GM19240 (cell line): ENCODE measurements at regions not wholly inside any gene's neighbourhood (a gene's known extent, or its start where the extent isn't known, plus 50 kb on each side); places are given as distances from the start of the nearest gene placed in this dataset.
A peak's percentile ranks its signal among the peaks of the same experiment; 100 is the strongest.

ENCODE experiments used
- DNase-seq: peaks from one replicate; pipeline ENCODE4 v3.0.0; 2011; ENCODE audit warnings: low spot score; ENCODE audit not compliant: insufficient read length

DNA sequence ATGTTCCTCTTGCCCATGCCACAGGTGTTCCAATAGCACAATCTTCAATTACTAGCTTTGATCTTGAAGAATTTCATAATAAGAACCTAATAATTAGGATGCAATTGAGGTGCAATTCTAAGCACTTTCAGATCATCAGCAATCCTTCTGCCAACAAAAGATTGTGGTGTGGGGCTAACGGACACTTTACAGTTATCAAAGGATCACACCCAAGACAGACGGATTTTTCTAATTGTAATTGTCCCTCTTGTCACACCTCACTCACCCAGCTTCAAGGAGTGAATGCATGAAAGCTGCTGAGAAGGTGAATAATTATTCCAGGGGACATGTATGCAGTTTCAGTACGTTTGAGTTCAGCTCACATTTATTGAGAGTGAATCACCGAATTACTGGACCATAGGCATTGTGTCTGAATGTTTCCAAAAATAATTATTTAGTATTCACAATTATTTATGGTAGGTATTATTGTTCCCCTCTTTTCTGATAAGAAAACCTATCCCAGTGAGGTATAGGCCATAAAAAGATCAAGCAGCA is 438.5 kb upstream of the TRIB2 start:
- no peak for DNase-seq

DNA sequence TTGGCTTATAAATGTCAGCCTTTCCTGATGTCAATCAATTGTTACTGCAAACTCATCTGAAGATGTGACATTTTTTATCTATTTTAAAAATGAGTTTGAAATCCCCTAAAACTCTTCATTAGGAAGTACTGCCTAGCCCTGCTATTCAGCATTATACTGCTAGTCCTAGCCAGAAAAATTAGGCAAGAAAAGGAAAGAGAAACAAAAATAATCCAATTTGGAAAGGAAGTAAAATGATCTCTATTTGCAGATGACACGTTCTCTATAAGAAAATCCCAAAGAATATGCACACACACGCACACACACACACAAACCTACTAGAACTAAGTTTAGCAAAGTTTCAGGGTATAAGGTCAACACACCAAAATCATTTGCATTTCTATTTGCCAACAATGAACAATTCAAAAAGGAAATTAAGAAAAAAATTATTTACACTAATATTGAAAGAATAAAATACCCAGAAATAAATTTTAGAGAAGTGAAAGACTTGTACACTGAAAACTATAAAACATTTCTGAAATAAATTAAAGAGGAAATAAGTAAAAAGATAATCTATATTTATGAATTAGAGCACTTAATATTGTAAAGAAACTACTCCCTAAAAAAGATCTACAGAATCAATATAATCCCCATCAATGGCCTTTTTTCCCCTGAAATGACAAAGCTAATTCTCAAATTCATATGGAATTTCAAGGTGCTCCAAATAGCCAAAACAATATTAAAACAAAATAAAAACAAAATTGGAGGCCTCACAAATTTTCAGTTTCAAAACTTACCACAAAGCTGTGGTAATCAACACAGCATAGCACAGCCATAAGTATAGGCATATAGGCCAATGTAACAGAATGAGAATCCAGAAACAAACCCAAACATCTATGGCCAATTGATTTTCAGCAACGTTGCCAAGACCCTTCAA is 433.7 kb upstream of the TRIB2 start:
- DNase-seq = no peak

DNA sequence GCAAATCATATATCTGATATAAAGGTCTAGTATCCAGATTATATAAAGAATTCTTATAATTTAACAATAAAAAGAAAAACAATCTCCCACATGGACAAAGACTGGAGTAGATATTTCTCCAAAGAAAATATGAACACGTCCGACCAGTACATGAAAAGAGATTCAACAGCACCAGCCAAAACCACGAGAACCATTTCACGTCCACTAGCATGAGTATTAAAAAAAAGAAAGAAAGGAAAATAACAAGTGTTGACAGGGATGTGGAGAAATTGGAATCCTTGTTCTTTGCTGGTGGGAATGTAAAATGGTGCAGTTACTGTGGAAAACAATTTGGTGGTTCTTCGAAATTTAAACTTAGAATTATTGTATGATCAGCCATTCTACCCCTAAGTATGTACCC is 432.7 kb upstream of the TRIB2 start:
- DNase-seq = no peak

DNA sequence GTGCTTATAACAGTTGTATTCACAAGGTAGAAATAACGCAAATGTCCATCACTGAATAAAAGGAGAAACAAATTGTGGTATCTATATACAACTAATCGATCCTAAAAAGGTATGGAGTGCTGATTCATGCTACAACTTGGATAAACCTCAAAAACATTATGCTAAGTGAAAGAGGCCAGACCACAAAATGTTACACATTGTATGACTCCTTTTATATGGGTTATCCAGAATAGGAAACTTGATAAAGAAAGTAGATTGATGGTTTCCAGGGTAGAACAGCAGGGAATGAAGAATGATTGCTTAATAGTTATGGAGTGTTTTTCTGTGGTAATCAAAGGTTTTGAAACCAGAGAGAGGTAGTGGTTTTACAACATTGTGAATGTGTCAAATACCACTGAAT is 432.2 kb upstream of the TRIB2 start:
- no peak for DNase-seq

DNA sequence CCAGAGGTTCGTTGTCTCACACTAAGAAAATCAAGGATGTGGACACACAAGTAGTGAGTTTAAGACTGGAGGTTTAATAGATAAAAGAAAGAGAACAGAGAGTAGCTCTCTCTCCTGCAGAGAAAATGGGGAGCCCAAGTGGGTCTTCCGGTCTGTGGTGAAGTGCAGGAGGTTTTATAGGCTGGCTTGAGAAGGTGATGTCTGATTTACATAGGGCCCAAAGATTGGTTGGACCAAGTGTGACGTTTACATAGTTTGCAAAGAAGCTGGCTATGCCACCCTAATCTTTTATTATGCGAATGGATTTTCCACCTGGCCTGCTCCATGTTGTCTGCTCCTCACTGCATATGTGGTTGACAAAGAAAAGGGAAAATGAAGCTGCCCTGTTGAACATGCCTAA is 430.4 kb upstream of the TRIB2 start:
- DNase-seq = no peak

DNA sequence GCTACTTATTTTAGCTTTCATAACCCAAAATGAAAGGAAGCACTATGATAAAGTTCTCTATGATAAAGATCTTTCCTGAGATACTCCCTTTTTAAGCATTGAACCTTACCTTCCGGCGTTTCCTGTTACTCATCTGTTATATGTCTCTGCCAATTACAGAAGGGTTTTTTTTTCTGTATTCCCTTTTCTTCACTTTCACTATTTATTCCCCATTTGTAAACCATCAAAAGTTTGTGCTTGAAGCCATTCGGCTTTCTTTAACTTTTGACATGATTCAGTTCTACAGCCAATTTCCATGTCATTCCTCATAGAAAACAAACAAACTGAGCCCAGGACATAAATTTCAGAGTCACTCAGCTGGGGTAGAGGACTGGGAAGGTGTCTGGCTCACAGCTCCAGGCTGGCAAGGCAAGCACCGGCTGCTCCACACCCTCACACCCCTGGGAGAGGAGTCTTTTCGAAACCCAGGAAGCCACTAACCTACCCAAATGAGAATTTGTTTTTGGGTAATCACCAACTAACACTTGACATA is 429.4 kb upstream of the TRIB2 start:
- no peak for DNase-seq

DNA sequence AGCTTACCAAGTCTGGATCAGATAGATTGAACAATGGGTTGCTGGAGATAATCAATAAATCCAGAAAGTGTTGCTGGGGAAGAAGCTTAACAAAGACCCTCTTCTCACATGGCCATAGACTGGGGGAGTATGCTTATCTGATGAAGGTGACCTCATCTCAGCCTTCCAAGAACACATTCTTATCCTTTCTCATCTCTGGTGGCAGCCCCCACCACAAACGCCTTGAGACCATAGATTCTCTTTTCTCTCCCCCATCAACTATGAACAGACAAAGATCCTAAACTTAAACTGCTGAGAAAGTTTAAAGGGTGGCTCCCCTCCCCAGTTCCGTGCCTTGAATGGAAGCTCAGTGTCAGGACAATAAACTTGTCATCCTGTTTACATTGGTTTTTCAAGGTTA is 428.7 kb upstream of the TRIB2 start:
- DNase-seq = no peak

DNA sequence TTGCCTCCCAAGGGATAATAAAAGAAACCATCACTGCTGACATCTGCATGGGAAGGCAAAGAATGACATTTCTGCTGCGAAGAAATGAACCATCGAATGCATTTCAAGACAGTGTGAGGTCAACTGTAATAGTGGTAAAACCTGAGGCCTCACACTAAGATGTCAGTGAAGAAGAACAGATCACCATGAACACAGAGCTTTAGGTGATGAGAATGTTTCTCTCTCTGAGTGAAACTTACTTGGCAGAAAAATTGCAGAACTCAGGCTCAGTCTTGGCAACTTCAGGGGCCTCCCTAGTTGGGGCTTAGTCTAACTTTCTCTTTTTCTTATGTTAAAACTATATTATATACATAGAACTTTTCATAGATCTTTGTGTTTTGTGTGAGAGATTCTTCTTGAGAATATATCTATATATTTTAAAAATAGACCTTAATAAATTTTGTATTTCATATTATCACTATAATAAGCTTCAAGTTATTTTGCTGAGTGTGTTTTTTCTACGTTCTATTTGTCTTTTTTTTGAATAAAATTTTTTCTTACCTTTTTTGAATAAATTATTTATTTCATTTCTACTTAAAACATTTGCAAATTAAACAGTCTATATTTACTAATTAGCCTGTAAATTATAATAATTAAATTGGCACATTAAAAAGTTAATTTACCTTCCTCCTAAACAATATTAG is 427.5 kb upstream of the TRIB2 start:
- no peak for DNase-seq

DNA sequence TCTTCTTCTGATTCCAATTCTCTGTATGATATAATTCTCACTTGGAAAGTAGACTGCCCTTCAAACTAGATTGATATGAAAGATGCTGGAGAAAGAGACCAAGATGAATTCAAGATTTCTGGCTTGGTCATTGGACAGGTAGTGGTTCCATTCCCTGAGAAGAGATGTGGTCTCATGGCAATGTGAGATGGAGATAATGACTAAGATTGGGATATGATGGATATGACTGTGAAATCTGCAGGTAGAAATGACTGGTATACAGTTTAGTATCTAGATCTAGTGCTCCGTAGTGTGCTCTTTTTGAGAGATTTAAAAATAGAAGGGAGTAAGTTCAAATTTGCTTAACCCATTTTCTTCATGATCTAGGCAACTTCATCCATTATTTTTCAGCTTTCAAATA is 425.4 kb upstream of the TRIB2 start:
- no peak for DNase-seq

DNA sequence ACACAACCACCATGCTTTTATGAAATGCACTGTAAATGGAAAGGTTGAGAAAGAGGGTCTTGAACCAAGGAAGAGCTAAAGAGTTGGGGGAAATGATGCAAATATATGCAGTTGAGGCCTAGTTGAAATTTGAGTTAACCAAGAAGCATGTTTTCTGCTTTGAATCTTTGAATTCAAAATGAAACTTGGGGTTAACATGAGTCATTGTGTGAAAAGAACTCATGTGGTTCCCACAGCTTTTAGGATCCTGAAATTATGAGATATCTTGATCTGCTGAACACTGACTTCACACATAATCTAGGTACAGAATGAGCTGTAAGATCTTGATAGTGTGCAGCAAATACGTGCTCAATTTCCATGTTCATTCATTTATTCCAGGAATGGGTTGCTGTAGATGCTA is 422.9 kb upstream of the TRIB2 start:
- peak; percentile 35 for DNase-seq

DNA sequence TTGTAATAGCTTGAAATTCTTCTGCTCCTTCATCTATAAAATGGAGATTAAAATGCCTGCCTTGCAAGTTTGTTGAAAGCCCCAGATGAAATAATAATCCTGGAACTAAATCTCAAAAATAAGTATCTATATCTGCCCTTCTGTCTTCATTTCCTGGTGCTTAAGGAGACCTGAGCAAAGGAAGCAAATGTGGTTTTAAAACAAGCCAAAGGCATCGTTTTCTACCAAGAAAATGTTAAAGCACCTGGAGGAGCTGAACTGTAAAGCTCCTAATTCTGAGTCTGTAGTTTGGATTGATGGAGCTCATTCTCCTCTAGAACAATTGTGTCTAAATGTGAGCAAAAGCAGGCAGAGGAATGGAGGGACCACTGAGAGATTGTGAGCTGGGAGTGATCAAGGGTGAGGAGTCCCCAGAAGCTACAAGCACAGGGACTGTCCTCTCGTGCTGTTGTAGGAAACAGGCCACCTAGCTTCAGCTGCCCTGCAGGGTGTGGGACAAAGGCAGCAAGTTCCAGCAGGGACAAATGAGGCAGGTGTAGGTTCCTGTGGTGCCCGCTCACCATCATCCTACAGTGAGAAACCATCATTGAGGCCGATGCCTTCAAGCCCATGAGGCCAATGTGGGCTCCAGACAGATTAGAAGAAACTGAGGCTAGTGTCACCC is 420.7 kb upstream of the TRIB2 start:
- DNase-seq = no peak

DNA sequence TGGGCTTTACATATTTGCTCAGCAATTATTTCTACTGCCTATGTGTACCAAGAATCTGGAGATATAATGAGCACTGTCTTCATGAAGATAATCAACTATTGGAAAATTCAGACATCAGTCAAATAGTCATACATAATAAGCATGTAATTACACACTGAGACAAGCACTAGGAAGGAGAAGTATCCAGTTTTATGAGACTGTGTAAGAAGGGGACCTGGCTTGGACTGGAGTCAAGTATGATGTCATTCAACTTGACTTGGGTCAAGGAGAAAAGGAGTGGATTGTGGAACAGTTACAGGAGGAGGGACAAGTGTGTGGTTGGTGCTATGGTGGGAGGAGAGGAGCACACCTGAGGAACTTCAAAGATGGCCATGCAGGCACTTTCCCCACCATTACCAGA is 419.8 kb upstream of the TRIB2 start:
- DNase-seq = no peak

DNA sequence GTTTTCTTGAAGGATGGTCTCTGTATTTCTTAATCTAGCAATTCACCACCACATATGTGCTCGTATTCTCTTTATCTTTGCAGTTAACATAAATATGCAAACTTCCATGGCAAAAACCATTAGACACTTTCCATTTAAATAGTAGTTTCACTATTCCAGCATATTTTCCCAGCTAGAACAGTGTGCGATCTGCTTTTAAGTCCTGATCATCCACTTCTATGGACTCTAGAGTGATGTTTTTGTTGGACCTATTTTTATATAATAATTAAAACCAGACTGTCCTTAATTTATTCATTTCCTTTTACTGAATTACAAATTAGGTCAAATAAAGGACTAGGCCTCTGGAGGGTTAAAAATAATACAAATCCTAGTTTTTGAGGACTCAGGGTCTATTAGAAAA is 418.4 kb upstream of the TRIB2 start:
- DNase-seq = no peak

DNA sequence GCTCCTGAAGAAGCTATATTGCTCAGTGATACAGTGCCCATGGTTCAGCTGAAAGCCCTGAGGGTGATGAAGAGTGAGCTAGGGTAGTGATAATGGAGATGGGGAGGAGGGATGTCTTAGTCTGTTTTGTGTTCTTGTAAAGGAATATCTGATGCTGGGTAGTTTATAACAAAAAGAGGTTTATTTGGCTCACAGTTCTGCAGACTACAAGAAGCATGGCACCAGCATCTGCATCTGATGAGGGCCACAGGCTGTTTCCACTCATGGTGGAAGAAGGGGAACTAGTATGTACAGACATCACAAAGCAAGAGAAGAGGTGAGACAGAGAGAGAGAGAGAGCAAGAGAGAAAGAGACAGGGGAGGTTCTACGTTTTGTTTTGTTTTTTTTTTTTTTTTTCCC is 417.3 kb upstream of the TRIB2 start:
- no peak for DNase-seq

DNA sequence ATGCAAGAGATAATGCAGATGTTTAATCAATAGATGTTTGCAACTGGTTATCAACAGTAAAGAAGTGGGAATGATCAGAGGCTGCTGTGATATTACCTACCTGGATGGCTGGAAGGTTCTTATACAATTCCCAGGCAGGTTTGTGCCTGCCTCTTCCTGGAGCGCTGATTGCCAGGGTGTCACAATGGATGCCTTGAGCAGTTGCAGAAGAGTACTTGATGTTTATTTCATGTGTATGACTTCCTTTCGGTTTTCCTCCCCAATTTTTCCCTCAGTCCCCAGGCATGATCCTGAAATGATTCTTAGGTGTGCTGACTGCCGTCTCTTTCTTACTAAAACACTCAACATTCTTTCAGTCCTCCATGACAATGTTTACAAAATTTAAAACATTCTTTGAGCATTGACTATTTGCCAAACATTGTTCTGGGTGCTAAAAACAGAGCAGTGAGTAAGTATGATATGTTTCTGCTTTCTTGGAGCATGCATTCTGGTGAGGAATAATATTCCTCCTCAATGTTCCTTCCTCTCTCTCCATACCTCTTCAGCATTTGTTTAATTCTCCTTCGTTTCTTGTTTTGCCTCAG is 416.6 kb upstream of the TRIB2 start:
- DNase-seq = no peak

DNA sequence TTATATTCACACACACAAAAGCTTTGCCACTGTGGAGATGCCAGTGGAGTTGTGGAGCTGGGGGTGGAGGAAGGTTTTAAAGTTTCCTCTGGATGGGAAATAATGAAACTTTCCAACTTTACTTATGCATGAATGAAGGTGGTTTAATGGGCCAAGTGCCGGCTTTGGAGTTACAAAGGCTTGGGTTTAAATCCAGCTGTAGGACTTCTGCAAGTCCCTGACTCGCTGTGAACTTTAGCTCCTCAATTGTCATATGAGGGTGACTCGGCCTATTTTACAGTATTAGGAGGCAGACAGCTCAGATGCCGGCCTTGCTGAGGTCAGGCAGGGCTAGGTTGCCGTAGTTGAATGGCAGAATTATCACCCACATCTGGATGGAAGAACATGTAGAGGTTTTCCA is 415.8 kb upstream of the TRIB2 start:
- DNase-seq = no peak

DNA sequence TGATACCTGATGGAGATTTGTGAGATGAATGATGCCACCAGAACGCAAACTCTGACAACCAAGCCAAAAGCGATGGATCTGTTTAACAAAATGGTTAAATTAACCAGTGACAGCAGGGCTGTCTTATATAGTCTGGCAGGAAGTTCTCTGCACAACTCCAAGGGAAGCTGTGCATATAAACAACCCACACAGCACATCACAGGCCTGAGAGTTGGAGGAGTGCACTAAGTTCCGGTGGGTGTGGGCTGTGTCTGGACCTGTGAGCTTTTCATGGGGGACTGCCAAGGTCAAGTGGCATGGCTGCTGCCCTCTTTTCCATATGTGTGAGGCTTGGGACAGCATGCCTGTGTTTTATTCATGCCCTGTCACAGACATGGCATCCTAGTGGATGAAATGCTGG is 414.6 kb upstream of the TRIB2 start:
- no peak for DNase-seq

DNA sequence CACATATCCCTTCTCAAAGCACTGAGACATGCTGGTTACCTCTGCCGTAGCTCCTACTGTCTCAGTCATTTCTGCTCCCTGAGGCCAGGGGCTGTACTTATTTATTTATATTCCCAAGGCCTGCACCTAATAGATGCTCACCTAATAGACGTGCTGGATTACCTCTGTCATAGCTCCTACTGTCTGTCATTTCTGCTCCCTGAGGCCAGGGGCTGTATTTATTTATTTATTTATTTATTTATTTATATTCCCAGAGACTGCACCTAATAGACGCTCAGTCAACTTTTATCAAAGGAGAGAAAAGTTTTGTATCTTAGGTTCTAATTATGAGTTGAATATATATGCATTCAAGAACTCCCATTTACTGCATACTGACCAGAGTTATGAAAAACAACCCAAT is 414.0 kb upstream of the TRIB2 start:
- no peak for DNase-seq

DNA sequence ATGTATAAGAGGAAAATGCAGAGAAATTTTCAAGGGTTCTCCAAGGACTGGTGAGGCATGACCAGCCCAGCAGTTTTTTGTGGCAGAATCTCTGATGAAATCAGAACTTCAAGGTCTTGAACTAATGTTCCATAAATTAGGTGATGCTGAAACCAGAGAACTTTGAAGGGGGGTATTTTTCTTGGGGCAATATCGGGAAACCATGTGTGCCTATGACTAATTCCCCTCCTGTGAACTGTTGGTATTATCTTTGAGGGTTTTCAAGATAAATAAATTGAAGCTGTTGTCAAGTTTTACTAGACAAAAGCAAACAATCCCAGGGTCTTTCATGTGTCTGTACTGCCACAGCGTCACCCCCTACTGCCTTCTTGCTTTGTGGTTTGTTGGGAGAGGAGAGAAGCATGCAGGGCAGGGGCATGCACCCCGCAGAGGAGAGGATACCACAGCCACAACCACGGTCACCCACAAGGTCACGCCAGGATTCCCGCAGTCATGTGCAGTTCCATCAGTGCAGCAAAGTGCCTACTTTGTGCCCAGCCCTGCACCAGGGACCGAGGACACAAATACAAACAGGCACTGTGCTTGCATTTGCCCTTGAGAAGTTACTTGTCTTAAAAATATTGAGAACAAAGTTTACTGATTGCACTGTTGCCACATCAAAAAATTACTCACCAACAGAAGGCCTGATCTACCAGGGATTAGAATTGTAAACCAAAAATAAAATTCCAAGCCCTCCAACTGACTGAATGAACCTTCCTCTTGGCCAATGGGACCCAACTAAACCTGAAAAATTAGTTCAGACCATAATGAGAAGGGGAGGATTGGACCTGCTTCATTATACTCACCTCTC is 413.3 kb upstream of the TRIB2 start:
- no peak for DNase-seq

DNA sequence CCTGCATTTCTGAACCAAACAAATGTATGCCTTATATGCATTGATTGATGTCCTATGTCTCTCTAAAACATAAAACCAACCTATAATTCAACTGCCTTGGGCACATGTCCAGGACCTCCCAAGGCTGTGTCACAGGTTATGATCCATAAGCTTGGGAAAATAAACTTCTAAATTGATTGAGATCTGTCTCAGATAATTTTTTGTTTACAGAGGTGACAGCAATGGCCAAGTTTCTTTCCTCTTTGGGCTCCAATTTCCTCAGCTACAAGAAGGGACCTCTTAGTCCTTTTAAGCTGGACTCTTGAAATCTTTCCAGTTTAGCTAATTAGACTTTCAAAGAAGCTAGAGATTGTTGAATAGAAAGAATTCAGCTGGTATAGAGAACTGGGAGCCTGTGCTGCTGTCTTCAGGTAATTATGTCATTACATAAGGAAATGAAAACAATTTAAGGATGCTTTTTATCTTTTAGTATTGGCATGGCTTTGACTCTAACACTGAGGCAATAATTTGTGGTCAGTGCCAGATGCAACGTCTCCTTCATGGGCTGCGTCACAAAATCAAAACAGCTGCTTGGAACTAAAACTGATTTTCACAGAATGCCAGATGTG is 412.1 kb upstream of the TRIB2 start:
- DNase-seq = no peak
